GM18502 (cell line): ENCODE measurements at regions not wholly inside any gene's neighbourhood (a gene's known extent, or its start where the extent isn't known, plus 50 kb on each side); places are given as distances from the start of the nearest gene placed in this dataset.

Experiments used
- ATAC-seq: cut with Tn5 transposase; IDR thresholded peaks from one replicate; pipeline ENCODE4 v1.9.1; 2021; ENCODE audit warnings: mild to moderate bottlenecking; ENCODE audit not compliant: unreplicated experiment, poor library complexity

DNA sequence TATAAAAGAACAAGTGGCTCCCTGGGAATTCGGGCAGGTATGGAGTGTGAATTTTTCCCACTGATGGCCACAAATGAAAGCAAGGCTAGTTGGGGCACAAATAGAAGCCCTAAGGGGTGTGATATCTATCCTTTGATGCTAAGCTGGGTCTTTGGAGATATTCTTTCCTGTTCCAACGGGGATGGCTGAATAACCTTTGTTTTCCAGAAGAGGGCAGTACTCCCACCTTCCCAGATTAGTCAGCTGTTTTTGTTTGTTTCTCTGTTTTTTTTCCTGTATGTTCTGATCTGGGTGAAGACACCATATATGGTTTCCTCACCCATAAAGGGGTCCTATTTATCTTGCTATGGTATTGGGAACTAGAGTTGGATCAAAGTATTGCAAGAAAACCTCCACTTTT, 947.7 kb upstream of the SORCS1 start:
- no peak for ATAC-seq

DNA sequence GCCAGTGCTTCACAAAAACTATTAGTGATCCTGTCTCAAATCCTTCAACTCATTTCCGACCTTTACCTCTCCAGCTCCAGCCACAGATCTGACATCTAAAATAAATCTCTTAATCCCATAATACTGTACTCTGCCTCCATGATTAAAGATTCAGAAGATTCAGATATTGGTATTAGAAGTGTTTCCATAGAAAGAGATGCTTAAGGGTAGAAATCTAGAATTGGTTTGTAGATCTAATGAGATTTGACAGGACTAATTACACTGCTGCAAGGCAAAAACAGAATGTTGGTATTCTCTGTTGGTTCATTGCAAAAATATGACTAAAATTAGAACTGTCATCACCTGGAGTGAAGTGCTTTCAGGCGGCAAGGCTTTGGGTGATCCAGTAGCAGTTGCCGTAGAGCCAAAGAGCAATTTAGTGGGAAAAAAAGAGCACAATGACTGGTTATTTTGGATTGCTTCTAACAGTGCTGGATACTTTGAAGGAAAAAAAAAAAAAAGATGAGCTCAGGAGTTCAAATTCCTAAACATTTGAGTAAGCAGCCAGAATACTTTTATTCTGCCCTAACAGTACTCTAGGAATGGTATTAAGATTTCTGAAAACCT, 940.1 kb upstream of the SORCS1 start:
- no peak for ATAC-seq

DNA sequence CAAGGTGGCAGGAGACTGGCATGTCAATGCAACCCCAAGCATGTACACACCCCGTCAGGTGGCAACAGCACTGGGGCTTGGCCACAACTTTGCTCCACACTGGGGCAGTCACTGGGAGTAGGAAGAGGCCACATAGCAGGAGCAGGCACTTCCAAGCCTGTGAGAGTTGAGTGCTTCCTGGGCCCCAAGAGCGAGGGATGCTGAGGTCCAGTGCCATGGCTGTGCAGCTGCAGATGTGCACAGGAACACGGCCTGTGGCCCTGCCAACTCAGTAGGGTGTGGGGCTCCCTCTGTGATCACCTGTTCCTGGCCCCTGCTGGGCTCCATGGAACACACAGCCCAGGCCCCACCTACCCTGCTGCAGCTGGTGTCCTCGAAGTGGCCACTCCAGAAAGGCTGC, 932.8 kb upstream of the SORCS1 start:
- no peak for ATAC-seq

DNA sequence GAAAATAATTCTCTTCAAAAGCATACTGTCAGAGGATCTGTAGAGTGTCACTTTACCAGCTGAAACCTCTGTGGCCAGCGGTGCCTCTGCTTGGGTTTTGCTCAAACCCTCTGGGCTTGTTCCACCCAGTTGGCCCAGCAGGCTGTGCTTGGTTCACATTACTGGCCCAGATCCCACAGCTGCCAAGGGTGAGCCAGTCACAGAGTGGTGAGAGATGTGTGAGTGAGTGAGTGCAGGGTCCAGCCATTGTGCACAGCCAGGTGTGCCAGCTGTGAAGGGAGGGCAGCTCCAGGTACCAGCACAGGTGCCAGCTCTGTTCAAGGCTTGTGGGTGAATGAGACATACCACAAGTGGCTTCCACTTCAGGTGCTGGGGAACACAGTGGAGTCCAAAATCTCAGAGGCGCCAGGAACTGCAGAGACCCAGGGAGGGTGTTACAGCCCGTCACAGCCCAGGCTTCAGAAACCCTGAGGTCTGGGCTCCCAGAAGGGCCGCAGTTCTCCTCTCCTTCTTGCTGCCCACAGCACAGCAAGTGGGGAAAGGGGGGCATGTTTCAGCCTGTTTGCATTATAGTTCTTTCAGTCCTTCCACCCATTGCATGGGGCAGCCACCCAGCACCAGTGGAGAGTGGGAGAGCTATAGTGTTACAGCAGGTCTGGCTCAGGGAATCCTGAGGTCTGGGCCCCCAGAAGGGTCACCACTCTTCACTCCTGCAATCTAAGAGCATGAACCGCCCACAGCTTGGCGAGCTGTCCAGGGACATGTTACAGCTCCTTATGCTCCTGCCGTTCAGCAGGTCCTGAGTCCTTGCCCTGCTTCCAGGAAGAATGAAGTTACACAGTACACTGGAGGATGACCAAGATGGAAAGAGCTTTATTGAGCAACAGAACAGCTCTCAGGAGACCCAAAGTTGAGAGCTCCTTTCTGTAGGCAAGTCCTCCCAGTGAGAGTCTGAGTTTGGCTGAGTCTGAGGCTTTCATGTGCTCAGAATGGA, 931.7 kb upstream of the SORCS1 start:
- no peak for ATAC-seq

DNA sequence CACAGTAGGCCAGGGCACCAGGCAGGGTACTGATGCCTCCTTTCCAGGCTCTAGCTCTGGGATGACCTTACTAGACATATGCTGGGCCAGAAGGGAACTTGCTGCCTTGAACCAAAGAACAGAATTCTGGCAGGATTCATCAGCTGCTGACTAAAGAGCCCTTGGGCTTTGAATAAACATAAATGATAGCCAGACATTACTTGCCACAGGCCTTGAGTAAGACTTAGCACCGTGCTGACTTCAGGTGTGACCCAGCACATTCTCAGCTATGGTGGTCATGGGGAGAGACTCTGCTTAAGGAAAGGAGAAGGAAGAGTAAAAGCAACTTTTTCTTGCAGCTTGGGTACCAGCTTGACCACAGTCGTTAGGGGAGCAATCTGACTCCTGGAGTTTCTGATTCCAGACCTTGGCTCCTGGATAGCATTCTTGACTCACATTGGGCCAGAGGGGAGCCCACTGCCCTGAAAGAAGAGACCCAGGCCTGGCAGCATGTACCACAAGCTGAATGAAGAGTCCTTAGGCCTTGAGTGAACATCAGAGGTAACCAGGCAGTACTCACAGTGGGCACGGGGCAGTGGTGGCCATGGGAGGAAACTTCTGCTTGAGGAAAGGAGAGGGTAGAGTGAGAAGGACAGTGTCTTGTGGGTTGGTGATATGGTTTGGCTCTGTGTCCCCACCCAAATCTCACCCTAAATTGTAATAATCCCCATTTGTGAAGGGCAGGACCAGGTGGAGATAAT, 926.1 kb upstream of the SORCS1 start:
- no peak for ATAC-seq

DNA sequence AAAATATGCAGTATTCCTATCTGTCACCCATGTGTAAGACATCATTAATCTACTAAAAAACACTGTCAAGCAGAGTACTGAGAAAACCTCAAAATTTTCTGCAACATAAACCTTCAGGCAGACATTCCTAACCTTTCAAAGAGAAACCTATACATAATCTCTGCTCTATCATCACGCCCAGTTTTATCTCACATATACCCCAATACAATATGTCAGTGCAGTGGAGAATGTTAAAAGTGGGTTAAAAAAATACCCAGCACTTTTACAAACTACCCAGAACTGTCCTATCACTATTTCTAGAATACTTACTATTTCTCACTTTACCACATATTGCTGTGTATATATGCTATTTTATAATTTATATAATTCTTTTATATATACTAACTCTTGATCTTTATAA, 922.0 kb upstream of the SORCS1 start:
- no peak for ATAC-seq

DNA sequence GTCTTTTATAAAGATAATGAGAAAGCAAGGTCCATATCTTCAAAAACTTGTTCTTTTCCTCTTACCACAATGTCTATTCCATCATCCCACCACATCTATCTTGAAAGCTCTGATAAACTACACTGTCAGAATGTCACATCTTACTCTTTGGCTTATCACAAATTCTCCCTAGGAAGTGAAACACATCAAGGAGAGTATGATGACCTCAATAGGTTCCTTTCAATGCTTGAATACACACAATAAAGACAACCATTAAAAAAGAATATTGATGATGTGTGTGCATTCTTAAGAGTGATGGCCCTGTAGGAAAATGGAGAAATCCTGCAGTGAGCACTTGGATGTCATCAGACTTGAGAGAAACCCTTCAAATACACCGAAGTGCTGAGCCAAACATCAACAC, 918.1 kb upstream of the SORCS1 start:
- ATAC-seq, result no peak

DNA sequence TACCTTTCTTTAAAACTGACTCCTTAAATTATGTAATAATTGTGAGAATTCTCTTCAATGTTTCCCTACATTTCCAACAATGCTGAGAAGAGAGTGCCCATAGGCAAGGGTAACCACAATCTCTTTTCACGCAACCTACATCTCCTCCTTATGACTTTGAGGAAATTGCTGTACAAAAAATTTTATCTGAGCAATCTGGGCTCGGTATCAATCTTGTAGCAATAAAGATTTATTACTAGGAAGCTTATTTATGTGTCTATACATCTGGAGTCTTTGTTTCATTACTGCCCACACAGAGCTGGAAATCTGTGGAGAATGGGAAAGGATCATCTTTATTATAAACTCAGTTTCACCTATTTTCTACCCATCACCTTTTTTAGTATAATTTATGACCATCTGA, 913.8 kb upstream of the SORCS1 start:
- no peak for ATAC-seq

DNA sequence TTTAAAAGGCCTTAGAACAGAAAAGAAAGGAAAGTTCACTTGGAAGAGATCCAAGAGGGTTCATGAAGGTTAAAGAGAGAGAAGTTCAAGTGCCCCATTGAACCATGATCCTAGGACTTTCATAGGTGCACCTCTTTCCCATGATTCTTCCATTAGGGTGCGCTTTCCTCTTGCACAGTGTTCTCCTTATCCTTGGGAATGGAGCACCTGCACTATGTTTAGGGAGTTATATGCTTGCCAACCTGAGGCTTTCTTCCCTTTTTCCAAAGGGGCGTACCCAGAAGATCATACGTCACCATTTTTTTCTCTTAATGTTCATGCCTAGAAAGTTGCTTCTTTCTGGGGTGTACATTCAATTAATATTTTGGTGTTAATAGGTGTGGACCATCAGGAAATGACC, 908.0 kb upstream of the SORCS1 start:
- ATAC-seq, result no peak

DNA sequence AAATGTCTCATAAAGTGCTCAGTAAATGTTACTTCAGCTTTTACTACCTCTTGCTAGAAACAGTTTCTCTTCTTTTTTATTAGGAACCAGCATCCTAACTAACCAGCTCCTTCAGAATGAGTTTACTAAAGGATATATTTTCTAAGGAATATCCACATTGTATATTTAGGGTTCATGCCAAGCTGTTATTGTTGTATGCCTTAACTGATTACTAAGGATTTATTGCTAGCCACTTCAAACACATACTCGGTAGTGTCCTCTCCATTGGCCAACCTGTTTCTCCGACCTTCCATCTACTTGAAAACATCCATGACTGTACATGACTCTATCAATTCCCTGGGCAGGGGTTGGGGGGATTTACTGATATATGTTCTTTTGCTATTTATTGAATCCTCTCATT, 906.3 kb upstream of the SORCS1 start:
- ATAC-seq, result no peak

DNA sequence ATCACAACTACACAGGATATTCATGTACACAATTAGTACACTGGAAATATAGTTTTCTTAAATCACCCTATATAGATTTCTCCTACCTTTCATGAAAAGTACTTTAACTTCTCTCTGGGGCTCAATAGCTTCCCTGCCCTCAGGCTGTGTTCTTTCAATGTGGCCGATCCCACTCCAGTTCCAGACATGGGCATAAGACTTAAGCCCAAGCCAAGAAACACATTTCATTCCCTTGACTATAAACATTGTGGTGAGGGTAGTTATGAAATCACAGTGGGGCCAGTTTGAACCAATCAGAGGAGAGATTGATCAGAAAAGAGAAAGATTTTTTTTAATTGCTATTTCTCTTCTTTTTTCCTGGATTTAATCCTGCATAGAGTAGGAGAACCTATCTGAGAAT, 904.6 kb upstream of the SORCS1 start:
- no peak for ATAC-seq

DNA sequence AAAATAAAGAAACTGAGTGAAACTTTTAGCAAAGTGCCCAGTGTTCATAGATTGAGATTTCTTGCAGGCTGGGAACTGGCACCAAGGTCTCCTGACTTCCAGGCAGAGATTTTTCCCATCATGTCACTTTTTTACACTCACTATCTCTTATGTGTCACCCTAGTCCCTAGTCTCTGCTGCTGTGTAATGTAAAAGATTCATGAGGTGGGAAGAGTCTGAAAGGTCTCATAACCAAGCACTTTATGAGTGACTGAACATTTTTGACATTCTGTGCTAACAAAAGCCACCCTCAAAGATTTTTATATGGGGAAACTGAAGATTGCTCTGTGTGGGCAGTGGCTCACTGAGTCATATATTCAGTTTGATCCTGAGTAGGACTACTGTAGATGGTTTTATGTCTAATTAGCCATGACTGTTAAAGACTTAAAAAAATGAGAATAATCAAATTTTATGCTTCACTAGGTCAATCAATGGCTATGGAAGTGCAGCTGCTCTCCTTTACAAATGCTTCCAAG, 900.3 kb upstream of the SORCS1 start:
- ATAC-seq, result no peak

DNA sequence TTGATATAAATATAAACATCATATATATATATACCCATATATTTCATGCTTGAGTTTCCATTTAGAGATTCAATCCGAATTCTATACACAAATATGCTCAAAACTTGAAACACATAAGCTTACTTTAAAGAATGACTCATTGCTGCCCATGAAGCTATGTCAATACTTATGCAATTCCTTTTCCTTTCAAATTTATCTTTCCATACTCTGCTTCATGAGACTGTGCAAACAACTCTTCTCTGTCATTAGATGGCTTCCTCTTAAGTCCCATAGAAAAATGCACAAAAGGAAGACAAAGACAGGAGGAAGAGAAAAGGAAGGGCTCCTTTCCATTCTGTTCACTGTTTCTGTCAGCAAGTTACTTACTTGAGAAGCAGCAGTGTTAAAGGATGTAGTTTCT, 895.7 kb upstream of the SORCS1 start:
- ATAC-seq, result no peak

DNA sequence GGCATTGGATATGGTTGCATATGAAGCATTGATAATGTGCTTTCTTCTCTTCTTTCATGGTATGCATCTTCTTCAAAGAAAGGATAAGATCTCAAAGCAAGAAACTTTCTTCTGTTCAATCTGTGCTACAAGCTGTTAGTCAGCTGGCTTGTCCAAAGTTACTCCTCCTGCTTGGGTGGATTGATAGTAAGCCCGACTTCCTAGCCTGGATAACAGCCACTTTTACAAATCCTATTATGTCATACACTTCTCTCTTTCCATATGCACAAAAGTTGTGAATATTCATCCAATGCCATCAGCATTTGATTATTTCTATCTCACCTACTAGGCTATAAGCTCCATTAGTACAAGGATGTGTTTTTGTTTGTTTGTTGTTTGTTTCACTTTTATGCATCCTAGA, 891.0 kb upstream of the SORCS1 start:
- no peak for ATAC-seq

DNA sequence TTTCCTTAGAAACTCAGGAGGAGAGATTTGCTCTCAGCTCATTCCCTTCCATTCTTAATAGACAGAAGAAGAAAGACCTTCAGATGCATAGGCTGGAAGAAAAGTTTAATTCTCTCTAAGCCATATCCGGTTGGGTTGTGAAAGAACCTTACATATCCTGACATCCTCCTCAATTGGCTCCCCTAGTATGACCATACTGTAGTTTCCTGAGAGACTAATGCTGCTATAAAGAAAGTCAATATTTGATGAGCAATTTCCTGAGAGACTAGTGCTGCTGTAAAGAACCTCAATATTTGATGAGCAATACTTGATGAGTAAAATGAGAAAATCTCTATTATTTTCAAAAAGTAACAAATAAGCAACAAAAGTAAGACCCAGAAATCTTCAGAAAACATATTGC, 888.5 kb upstream of the SORCS1 start:
- ATAC-seq, result no peak

DNA sequence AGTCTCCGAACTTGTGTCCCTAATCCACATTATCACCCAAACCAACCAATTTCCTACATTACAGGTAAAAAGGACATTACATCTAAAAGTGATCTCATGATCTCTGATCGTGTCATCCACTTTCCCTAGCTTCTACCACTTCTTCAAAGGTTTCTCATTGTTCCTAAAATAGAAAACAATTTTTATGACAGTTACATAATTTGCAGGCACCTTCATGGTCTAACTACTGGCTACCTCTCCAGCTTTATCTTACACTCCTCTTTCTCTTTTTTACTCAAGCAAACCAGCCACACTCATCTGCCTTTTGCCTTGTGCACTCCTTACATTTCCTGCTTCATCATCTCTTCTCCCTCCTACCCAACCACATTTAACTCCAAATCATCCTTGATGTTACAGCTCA, 886.7 kb upstream of the SORCS1 start:
- no peak for ATAC-seq

DNA sequence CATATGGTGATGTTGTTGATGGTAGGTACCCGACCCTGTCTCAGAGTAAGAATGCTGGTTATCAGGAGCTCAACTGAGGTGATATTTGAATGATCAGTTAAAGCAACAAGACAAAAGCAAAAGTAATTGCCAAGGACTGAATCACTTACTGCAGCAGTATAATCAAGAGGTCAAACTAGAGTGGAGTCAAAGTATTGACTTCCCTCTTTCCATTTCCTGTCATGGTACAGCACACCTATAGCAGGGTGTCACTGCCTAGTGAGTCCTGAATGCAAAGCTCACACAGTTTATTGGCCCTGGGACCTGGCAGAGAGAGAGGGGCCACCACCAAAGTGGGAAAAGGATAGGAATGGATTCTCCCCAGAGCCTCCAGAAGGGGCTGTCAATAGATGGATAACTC, 886.1 kb upstream of the SORCS1 start:
- ATAC-seq, result no peak

DNA sequence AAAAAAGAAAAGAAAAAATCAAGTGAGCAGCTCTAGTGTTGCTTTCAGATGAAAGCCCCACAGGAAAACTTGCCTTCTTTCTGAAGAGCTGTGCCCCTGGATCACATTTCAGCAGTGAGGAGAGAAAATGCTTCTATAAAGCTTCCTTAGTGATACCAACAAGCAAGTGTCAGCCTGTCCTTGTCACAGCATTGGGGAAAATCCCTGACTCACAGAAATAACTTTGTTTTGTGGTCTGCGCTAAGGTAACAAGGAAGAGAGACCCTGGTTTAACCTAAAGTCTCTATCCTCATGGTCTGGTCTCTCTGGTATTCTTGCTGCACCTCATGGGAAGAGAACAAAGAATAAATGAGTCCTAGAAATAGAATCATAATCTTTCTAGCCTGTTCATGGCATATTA, 885.2 kb upstream of the SORCS1 start:
- no peak for ATAC-seq

DNA sequence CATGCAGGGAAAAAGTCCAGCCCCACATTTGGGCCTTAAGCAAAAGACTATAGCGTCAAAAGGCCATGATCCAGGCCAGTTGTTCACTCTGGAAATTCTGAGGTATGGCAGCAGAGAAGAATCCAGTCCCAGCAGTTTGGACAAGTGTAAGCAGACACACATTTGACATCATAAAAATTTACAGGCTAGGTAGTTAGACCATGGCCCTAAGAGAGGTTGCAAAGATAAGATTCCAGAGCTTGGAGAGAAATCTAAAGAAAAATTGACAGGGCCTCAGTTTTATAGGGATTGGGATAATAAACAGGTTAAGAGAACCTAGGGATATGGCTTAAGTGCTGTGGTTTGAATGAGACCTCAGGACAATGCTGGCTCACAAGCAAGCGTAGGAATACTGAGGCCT, 884.4 kb upstream of the SORCS1 start:
- ATAC-seq, result no peak

DNA sequence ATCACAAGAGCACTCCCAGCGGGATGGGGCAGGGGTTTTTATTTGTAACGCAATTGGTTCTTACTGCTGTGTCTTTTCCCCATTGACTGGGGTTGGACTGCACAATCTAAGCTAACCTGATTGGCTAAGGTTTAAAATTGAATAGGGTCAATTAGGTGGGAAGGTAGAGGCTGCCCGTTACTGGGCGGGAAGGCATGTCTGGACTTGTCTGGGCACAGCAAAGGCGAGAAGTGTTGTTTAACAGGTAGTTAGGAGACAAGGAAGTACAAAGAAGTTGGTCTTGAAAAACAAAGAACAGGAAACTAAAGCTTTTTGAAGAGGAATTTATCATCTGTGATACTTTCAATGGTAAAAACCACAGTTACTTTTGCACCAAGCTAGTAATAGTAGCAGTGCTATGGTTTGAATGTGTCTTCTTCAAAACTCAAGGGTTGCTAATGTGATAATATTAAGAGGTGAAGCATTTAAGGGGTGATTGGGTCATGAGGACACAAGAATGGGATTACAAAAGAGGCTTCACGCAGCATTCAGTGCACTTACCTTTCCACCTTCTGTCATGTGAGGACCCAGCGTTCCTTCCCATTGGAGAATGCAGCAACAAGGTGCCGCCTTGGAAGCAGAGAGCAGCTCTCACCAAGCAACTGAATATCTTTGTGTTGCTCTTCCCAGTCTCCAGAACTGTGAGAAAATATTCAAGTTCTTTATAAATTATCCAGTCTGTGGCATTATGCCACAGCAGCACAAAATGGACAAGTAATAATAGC, 875.5 kb upstream of the SORCS1 start:
- no peak for ATAC-seq
